GM19023 (cell line): ENCODE measurements at regions not wholly inside any gene's neighbourhood (a gene's known extent, or its start where the extent isn't known, plus 50 kb on each side); places are given as distances from the start of the nearest gene placed in this dataset.
"Not testable (repeated sequence)": the region's sequence is repeated elsewhere in the genome, so short reads cannot be mapped to it uniquely, and the experiment has no call there.

Source experiments
- ATAC-seq: cut with Tn5 transposase; IDR thresholded peaks from one replicate; pipeline ENCODE4 v1.9.1; 2021; ENCODE audit warnings: mild to moderate bottlenecking, moderate library complexity; ENCODE audit not compliant: unreplicated experiment

- no peak for ATAC-seq
Measured at GRCh38 chr18:73577365-73577764, 570.3 kb downstream of the FBXO15 start.

- ATAC-seq, result no peak
Measured at GRCh38 chr18:73563901-73564472, 583.6 kb downstream of the FBXO15 start.

- ATAC-seq, result no peak
Measured at GRCh38 chr18:73563345-73563744, 584.3 kb downstream of the FBXO15 start.

GRCh38 chr18:73556904-73557303, 590.7 kb downstream of the FBXO15 start:
- ATAC-seq, result no peak

- no peak for ATAC-seq
Measured at GRCh38 chr18:73552171-73552570, 595.5 kb downstream of the FBXO15 start.

GRCh38 chr18:73551211-73551610, 596.4 kb downstream of the FBXO15 start:
- no peak for ATAC-seq

- no peak for ATAC-seq
Measured at GRCh38 chr18:73549236-73549635, 598.4 kb downstream of the FBXO15 start.

- ATAC-seq, result no peak
Measured at GRCh38 chr18:73545472-73545871, 602.2 kb downstream of the FBXO15 start.

- no peak for ATAC-seq
Measured at GRCh38 chr18:73544617-73545016, 603.0 kb downstream of the FBXO15 start.

GRCh38 chr18:73544032-73544431, 603.6 kb downstream of the FBXO15 start:
- ATAC-seq, result no peak

GRCh38 chr18:73535990-73536389, 611.6 kb downstream of the FBXO15 start:
- ATAC-seq, result no peak

GRCh38 chr18:73535189-73535588, 612.4 kb downstream of the FBXO15 start:
- no peak for ATAC-seq

GRCh38 chr18:73531601-73532000, 616.0 kb downstream of the FBXO15 start:
- ATAC-seq, result no peak

- no peak for ATAC-seq
Measured at GRCh38 chr18:73528066-73528465, 619.6 kb downstream of the FBXO15 start.

- no peak for ATAC-seq
Measured at GRCh38 chr18:73520229-73520628, 627.4 kb downstream of the FBXO15 start.

GRCh38 chr18:73516056-73516455, 631.6 kb downstream of the FBXO15 start:
- ATAC-seq, result not testable (repeated sequence)

- no peak for ATAC-seq
Measured at GRCh38 chr18:73514449-73514848, 633.2 kb downstream of the FBXO15 start.

- ATAC-seq, result no peak
Measured at GRCh38 chr18:73511771-73512503, 635.7 kb downstream of the FBXO15 start.

GRCh38 chr18:73509460-73509859, 638.2 kb downstream of the FBXO15 start:
- no peak for ATAC-seq

- ATAC-seq, result no peak
Measured at GRCh38 chr18:73503326-73503725, 635.5 kb upstream of the NETO1 start.

GRCh38 chr18:73487966-73488365, 620.2 kb upstream of the NETO1 start:
- no peak for ATAC-seq

- no peak for ATAC-seq
Measured at GRCh38 chr18:73485166-73485565, 617.4 kb upstream of the NETO1 start.

- ATAC-seq, result no peak
Measured at GRCh38 chr18:73482901-73483300, 615.1 kb upstream of the NETO1 start.
